Urothelium cell line (cell line): ENCODE measurements at regions not wholly inside any gene's neighbourhood (a gene's known extent, or its start where the extent isn't known, plus 50 kb on each side); places are given as distances from the start of the nearest gene placed in this dataset.
A peak's percentile ranks its signal among the peaks of the same experiment; 100 is the strongest.
"Not testable (repeated sequence)": the region's sequence is repeated elsewhere in the genome, so short reads cannot be mapped to it uniquely, and the experiment has no call there.

Source experiments
- DNase-seq: peaks from one replicate; pipeline ENCODE4 v3.0.0; 2011; ENCODE audit warnings: low spot score, mixed read lengths
- FAIRE-seq: peaks from 2 replicates; lab custom pipeline; 2011; peaks lifted over from hg19 to GRCh38; lab: Jason Lieb, UNC

DNA sequence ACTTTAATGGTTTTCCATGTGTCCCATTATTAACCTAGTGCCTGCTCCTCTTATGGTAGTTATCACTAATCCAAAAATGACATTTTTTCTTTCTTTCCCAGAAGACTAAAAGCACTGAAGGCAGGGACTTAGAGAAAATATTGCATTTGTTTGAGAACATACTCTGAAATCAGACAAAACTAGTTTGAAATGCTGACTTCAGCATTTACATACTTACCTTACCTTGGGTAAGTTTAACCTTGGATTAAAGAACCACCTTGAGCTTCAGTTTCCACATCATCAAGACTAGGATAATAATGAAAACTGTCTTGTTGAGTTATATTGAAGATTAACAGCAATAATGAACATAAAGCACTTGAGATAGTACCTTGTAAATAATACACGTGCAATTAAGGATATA is 413.0 kb downstream of the SOX2 start:
- DNase-seq (no peak), FAIRE-seq (no peak)

DNA sequence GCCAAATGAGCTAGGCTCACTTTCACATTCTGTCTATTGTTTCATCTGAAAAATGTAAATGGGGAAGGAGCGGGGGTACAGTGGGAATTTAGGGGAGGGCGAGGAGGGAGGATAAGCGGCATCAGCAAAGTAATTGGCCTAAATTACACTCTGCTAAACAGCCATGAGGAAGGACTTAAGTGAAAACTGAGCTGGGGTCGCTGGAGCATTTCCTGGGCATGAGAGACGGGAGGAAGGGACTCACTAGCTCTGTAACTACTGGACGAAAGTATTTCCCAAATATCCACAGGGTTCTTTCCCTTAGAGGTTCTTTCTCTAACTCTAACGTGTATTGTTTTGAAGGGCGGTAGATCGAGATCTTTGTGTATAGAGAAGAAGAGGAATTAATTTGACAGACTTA is 418.0 kb downstream of the SOX2 start:
- DNase-seq (no peak), FAIRE-seq (no peak)

DNA sequence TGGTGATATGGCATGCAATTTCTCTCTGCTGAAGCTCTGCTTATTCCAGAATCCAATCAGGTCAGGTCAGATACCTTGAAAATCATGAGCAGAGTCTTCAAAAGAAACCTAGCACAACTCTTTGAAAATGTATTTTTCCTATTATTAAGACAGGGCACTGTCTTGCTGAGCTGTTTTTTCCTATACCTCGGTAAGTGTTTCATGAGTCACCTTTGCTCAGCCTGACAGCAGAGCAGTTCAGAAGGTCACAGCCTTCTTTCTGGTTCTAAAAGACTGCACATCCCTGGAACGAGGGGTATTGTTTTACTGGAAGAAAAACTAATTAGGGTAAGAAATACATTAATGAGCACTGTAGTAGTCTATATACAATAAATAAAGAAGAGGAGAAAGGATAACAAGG is 422.0 kb downstream of the SOX2 start:
- no peak for DNase-seq
- no peak for FAIRE-seq

DNA sequence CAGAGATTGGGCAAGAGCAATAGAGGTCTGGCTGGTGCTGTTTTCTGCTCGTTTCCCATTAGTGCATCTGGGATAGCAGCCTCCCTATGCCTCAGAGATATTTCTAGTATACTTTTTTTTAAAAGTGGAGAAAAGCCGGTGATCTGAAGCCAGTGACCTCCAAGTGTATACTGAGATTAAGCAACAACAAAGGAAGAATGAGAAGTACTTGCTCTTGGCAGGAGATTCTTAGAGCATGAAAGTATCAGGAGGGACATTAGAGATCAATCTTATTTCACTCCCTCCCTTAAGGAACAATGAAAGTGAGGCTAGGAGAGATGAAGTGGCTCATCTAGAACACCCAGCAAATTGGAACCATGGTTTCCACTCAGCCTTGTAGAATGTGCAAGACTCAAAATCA is 423.3 kb downstream of the SOX2 start:
- DNase-seq (no peak), FAIRE-seq (no peak)

DNA sequence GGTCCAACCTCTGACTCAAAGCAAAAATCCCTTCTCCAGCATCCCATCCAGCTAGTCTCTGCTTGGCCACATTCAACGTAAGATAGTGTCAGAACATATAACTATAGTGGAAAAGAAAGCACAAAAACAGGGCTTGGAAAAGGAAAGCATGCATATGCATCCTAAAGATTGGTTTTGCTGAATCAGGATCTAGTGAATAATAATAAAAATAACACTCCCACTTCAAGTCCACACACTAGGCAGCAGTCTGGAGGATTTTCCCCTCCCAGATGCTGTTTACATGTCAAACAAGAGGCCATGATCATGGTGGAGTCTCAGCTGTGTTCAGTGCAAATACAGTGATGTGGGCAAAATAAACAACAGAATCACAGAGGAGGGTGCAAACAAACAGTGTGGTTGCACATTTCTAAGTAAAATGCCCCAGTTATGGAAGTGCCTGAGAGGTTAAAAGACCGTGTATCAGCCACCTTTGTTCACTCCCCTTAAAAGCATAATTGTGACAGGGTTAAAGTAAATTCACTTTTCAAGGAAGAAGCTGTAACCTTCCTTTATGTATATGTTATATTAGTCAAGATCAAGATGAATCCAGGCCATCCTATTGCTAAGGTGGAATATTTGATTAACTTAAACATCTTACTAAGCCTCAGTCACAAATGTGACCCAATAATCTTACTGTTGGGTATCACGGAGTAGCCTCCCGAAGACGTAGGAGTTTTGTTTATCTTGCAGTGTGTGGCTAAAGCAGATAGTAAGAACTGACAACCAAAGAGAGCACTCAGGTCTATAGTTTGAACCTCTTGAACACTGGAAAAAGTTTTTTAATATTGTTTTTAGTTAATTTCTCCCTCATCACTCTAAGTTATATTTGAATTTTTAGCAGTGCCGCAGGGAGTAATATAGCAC is 424.5 kb downstream of the SOX2 start:
- DNase-seq (no peak), FAIRE-seq (no peak)

DNA sequence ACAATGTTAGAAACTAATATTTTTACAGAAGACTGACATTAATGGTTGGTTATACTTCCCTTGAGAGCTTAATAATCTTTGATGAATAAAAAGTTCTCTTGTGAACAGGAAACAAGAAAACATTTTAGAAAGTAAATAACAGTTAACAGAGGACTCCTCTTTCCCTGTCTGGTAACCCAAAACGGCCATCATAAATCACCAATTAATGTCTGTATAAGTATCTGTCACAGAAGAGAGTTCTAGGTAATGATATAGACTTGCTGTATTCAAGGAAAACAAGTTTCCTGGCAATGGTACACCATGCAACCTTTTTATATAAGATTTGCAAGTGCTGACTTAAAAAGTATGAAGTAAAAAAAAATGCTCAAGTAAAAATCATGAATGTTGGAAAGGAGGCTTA is 426.7 kb downstream of the SOX2 start:
- DNase-seq (no peak), FAIRE-seq (no peak)

DNA sequence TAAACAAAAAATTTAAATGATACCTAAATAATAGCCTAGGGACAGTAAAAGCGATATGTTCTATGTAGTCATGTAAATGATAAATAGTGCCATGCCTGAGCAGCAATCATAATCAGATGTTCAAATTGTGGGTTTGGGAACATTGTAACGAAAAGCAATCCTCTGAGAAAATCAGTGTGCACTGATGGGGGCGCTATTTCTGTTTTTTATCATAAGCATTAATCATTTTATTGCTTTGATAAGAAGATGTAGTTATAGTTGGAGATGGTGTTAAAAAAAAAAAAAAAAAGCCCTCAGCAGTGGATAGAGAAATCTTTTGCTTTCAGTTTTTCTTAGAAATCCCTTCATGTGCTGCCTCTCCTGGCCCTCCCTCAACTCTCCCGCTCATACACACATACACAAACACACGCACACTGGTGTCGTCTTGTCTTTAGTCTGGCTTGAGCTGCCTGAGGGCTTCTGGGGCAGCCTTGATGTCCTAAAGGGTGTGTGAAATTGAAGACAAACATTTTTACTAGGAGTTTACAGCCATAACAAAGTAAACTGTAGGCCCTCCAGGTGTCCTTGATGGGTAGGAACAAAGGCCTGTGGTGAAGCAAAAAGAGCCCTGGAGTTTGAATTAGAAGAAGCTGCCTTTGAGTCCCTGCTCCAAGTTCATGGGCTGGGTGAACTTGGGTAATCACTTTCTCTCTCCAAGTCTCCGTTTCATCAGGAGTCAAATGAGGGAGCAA is 428.1 kb downstream of the SOX2 start:
- FAIRE-seq (no peak), DNase-seq (no peak)

DNA sequence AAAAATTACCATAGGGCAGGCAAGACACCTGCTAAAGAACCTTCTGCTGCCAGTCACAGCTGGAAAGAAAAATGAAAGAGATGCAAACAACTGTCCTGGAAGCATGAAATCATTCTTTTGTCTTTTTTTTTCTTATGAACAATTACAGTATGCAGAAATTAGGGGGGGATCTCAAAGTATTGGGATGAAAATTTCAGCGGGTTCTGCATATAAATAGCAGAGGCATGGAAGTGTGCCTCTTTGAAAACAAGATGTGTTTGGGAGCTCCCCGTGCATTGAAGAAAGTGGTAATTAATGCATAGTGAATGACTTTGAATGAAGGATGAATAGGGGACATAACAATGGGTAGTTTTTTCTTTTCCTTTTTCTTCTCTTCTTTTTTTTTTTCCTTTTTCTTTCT is 431.2 kb downstream of the SOX2 start:
- DNase-seq = no peak
- no peak for FAIRE-seq

DNA sequence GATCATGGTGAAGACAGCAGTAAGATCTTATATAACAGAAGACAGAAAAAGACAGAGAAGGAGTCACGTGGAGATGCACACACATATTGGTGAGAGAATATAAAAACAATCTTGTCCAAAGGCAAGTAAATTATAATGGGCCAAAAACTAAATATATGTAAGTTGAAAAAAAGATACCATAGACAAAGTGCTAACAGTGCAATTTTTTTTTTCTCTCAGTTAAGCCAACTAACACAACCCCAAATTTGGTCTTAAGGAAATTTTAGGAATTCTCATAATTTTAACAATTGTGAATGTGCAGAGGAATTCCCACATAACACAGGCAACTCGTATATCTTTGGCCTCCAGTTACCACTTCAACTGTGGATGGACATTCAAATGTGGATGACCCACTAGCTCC is 432.2 kb downstream of the SOX2 start:
- DNase-seq (no peak), FAIRE-seq (no peak)

DNA sequence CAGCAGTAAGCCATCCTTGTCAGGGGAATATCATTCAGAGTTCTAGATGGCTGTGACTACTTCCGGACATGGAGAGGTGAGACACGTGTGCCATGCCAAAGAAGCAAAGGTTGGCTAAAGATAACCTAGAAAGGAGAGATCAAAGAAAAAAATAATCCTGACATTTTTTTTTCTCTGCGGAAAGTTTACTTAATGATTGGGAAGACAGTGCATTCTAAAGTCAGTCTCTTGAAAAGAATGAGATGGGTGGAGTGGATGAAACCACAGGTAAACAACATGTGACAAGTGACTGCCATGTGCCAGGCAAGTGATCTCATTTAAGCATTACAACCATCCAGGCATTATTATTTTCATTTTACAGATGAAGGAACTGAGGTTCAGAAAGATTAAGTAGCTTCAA is 436.6 kb downstream of the SOX2 start:
- DNase-seq = no peak
- FAIRE-seq = no peak

DNA sequence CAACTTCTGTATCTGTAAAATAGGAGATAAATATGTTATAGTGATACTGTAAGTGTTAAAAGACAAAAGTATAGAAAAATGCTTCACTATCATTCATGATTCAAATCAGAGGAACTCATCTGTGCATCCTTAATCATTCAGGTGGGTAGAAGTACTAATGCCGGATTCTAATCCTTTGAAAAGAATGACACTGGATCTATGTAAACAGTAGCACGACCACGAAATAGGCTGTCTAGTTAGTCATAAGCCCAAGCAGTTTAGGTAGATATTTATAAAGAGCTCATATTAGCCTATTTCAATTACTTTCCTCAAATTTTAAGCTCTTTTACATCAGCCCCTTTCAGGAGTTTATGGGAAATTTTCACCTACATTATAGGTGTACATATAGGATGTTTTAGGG is 437.9 kb downstream of the SOX2 start:
- no peak for DNase-seq

DNA sequence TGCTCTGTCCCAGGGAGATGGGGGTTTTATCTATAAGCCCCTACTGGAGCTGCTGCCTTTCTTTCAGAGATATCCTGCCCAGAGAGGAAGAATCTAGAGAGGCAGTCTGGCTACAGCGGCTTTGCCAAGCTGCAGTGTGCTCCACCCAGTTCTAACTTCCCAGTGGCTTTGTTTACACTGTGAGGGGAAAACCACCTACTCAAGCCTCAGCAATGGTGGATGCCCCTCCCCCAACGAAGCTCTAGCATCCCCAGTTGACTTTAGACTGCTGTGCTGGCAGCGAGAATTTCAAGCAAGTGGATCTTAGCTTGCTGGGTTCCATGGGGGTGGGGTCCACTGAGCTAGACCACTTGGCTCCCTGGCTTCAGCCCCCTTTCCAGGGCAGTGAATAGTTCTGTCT is 444.6 kb downstream of the SOX2 start:
- FAIRE-seq, DNase-seq: not testable (repeated sequence)

More for the DNA sequence above, 437.9 kb downstream of the SOX2 start:
- FAIRE-seq = no peak

DNA sequence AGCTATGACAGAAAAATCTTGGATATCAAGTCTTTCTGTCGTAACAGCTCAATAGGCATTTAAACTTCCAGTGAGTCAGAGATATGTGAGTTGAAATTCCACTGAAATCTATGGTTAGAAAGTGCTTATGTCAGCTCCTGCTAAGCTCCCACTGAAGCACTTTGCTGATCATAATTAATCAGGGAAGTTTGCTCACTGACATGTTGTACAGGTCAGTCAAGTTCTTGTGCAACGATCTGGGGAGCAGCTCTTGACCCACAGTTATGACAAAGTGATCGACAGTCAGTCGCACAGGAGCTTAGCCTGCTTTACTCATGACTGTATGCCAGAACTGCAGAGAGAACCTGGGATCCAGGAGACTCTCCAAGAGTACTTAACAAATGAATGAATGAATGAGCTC is 453.5 kb downstream of the SOX2 start:
- FAIRE-seq = no peak
- DNase-seq = no peak

DNA sequence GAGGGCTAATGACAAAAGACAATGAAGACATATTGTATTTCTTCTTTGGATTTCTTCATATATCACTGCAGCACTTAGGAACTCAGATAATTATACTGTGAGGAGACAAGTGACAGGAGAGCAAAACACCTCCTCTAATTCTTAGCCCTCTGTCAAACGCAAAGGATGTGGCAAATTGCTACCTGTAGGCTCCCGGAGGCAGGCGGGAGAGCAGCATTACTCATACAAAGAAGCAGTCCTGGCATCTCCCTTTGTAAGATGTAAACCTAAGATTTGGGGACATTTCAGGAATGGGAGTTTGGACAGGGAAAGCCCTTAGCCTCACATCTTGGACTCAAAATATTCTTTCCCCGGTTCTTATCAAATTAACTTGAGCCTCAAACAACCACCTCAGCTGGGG is 460.8 kb downstream of the SOX2 start:
- FAIRE-seq = no peak
- no peak for DNase-seq

DNA sequence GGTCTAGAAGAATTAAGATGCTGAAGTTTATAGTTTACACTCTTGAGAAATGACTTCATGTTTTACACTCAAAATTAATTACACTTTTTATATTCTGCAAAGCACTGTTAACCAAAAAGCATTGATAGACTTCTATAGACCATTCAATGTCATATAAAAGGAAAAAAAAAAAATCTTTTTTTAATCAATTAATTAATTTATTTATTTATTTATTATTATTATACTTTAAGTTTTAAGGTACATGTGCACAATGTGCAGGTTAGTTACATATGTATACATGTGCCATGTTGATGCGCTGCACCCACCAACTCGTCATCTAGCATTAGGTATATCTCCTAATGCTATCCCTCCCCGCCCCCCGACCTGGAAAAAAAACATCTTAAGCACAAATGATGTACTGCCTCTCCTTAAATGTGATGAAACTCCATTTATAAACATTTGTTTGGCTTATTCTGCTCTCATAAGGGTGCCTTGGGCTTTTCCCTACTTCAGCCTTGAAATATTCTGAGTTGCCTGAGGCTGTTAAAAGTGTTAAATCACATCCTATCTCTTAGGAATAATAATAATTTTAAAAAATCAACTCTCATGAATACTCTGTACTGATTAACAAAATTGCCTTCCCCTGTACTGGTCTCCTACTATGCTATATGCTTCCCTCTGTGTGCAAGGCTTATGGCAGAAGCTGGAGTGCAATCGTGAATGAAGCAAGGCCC is 466.9 kb downstream of the SOX2 start:
- no peak for FAIRE-seq
- no peak for DNase-seq

DNA sequence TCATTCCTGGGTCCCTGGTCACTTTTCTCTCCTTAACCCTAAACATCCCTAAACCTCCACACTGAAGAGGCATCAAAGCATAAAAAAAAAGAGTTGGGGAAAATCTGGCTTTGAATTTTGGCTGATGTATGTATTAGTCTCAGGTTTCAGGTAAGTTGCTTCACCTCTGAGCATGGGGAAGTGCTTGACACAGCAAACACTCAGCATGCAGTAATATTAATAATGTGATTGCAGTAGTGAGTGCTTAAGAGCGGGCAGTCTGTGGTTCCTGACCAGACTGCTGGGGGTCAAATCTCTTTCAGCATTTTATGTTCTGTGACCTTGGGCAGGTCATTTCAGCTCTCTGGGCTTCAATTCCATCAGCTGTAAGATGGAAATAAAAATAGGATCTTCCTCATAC is 467.9 kb downstream of the SOX2 start:
- no peak for DNase-seq
- FAIRE-seq = no peak

DNA sequence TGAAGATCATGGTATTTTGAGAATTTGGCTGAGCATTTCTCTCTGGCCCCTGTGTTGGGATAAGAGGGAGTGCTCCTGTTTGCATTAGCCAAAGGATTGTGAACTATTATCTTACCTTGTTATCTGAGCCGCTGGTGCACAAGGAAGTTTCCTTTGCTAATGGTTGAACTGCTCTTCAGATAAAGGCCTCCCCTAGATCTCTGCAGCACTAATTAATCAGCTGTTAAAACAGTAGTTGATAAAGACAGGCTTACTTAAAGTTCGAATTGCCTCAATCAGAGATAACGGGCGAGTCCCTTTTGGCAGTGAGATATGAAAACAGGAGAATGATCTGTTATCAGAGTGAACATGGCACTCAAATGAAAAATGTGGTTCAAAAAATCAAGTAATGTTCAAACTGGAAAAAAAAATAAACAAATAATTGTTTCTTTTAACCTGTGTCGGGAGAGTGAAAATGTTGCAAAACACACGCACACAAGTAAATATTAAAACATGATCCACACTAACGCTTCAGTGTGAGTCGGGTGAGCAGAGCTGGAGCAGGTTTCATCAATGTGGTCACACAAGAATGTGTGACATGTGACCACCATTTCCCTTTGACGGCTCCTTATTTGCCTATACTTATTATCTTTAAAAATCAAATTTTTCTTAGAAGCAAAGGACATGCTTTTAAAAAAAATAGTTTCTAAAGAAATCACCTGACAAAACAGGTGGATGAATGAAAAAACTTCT is 469.1 kb downstream of the SOX2 start:
- DNase-seq = no peak
- no peak for FAIRE-seq

DNA sequence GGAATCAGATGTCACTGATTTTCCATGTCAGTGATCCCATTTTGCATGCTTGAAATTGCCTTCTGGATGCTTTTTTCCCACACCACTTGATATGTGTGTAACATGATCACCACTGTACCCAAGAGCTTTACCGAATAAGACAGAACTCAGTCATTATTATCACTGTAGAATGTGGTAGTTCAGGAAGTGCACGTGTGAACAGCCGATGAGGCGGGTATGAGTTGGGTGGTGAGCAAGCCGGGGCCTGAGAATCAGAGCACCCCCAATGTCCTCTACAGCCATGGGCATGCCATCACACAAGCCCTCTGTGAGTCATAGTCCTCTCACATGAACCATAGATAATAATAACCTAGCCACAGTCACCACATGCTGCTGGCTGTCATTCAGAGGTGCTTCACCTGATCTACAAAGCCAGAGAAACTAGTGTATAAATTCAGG is 470.8 kb downstream of the SOX2 start:
- no peak for FAIRE-seq

DNA sequence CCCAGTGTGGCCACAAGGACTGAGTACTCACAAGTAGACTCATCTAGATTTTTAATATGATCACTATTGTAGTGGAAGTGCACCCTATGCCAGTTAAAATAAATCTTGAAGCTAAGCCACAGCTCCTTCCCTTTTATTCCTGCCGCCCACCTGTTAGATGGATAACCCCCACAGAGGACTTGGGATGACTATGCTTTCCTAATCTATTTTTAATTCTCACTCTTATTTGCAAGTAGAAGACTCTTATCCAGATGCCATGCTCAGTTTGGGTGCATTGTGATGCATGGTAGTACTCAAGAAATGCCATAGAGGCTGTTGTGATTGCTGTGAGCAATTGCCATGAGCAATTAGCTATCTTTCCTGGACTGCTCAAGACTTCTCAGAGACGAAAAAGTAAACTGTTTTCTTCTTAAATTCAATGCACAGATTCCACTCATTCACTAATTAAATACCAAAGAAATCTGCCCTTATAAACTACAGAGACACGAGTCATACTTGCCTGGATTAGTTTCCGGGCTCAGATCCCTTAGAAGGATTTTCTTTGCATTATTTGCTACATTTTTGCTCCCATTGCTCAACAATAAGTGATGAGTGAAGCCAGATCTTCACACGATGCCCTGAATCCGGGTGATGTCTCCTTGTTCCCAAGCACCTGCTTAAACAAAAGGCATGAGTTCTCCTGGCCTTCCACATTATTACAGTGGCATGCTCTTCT is 472.1 kb downstream of the SOX2 start:
- DNase-seq (no peak), FAIRE-seq (no peak)

More for the DNA sequence above, 470.8 kb downstream of the SOX2 start:
- peak; percentile 58 for DNase-seq

DNA sequence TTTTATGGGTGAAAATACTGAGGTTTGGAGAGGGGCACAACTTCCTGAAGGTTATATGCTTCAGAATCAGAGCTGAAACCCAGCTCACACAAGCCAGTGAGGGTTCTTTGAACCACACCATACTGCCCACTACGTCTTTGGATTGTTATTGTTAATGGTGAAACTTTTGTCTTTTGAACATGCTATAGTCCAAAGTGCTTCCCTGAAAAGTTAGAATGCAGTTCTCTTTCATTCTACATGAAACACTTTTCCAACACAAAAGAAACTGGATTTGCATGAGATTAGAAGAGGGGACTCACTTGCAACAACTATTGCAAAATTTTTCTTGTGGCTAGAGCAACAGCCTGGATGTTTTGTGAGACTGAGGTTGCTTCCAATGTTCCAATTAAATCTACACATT is 473.6 kb downstream of the SOX2 start:
- no peak for FAIRE-seq
- no peak for DNase-seq
